Testis (tissue), 2 donors: ENCODE measurements at regions not wholly inside any gene's neighbourhood (a gene's known extent, or its start where the extent isn't known, plus 50 kb on each side); places are given as distances from the start of the nearest gene placed in this dataset.
"Not testable (repeated sequence)": the region's sequence is repeated elsewhere in the genome, so short reads cannot be mapped to it uniquely, and the experiment has no call there.

Source experiments
- DNase-seq: peaks from one replicate; pipeline ENCODE4 v3.0.0-alpha.2; 2019
- H3K27ac ChIP-seq, 2 donors: fragments of 200-600 bp; sonication (generic); one replicate each; pipeline ENCODE4 v1.5.1; 2019
- H3K27me3 ChIP-seq: fragments of 200-600 bp; sonication (generic); one replicate; pipeline ENCODE4 v1.5.1; 2019
- H3K36me3 ChIP-seq: fragments of 200-600 bp; sonication (generic); one replicate; pipeline ENCODE4 v1.5.1; 2017; ENCODE audit warnings: low read depth; ENCODE audit errors: missing control alignments
- H3K4me1 ChIP-seq: fragments of 200-600 bp; sonication (generic); one replicate; pipeline ENCODE4 v1.5.1; 2019
- H3K4me3 ChIP-seq, 2 donors: fragments of 200-600 bp; sonication (generic); one replicate each; pipeline ENCODE4 v1.5.1; 2017 to 2019
- H3K9me3 ChIP-seq: fragments of 200-600 bp; sonication (generic); one replicate; pipeline ENCODE4 v1.5.1; 2017
- CTCF ChIP-seq, 3 experiments: fragments of 450-650 bp in 2 of 3; fragments of 200-600 bp in 1 of 3; sonication (generic) in 1 of 3; IDR thresholded peaks; one replicate each; pipeline ENCODE4 v1.5.1; 2016 to 2019; ENCODE audit warnings: antibody characterized with exemption in 3 of 3, mild to moderate bottlenecking in 2 of 3, moderate library complexity in 1 of 3
- POLR2A ChIP-seq: fragments of 450-650 bp; IDR thresholded peaks from one replicate; pipeline ENCODE4 v1.6.1; 2017; ENCODE audit warnings: antibody characterized with exemption, mild to moderate bottlenecking, moderate library complexity
- WGBS, 2 donors: methylation state at CpG; one replicate each; pipeline ENCODE4 v1.1.5; 2018; 5-methylcytosine and 5-hydroxymethylcytosine counted together
- intact Hi-C: fragments of 100-400 bp; cut with DNase I; formaldehyde crosslinking; loops from one replicate; pipeline ENCODE4 v1.15.1; 2023; ENCODE audit warnings: low total_unique reads

- H3K36me3 ChIP-seq, H3K9me3 ChIP-seq, H3K27ac ChIP-seq, DNase-seq, intact Hi-C loops, H3K27me3 ChIP-seq, H3K4me1 ChIP-seq: not testable (repeated sequence)
- 82 to 83% methylated on average over 6 of the region's 6 CpGs for WGBS, 2 donors
- peak overlapping the region in 1 of 2 donors; percentile 1 for H3K4me3 ChIP-seq
Measured at GRCh38 chr1:245102149-245102548, 52.6 kb upstream of the KIF26B start.

- no peaks in the 10 kb centered on the region for H3K36me3 ChIP-seq
- 54 to 80% methylated on average over 4 to 8 of the region's 8 CpGs for WGBS, 2 donors
- intact Hi-C loops: no loop called here
- H3K4me1 ChIP-seq: no peaks in the 10 kb centered on the region
- H3K27me3 ChIP-seq: no peaks in the 10 kb centered on the region
- no peak for TF ChIP-seq POLR2A
- no peak for TF ChIP-seq CTCF (IDR thresholded peaks at IDR 0.05)
- H3K4me3 ChIP-seq: no peak overlapping the region
- no peaks in the 10 kb centered on the region for H3K9me3 ChIP-seq
- DNase-seq: no peak
- no peak overlapping the region for H3K27ac ChIP-seq
Measured at GRCh38 chr1:245099401-245099800, 55.4 kb upstream of the KIF26B start.

GRCh38 chr1:245098924-245099323 is 55.9 kb upstream of the KIF26B start:
- intact Hi-C loops: no loop called here

GRCh38 chr1:245096311-245097066 is 58.3 kb upstream of the KIF26B start:
- Histone ChIP-seq H3K9me3 (no peaks in the 10 kb centered on the region), H3K4me3 (no peak overlapping the region), H3K36me3 (no peaks in the 10 kb centered on the region), H3K27ac (no peak overlapping the region), H3K4me1 (no peaks in the 10 kb centered on the region), H3K27me3 (no peaks in the 10 kb centered on the region)
- intact Hi-C loops: no loop called here
- WGBS, 2 donors: 82 to 86% methylated on average over 5 of the region's 5 CpGs
- TF ChIP-seq POLR2A (no peak), CTCF (IDR thresholded peaks at IDR 0.05) (no peak)
- no peak for DNase-seq

More at GRCh38 chr1:245098924-245099323, 55.9 kb upstream of the KIF26B start:
- Histone ChIP-seq H3K27me3 (no peaks in the 10 kb centered on the region), H3K36me3 (no peaks in the 10 kb centered on the region), H3K4me1 (no peaks in the 10 kb centered on the region), H3K27ac (no peak overlapping the region), H3K9me3 (no peaks in the 10 kb centered on the region), H3K4me3 (no peak overlapping the region)
- TF ChIP-seq POLR2A (no peak), CTCF (IDR thresholded peaks at IDR 0.05) (no peak)
- DNase-seq: no peak
- 91 to 96% methylated on average over 6 of the region's 6 CpGs for WGBS, 2 donors

DNA sequence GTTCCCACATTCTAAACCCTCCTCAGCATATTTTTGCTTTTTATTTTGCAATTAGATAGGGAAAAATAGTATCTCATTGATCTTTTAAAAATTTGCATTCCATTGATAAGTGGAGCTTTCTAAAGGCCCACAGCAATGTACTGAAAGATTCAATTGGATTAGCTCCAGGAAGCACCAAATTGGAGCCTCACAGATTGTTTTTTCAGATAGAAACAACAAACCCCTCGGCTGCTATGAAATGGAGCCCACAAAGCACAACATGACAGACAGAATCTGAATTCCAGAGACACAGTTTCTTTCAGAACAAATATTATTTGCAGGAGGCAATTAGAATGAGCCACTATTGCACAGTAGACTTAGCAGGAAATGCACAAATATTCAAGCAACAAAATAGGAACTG is 58.9 kb upstream of the KIF26B start:
- no peak overlapping the region for H3K27ac ChIP-seq

More for the DNA sequence above, 58.9 kb upstream of the KIF26B start:
- H3K27me3 ChIP-seq: no peaks in the 10 kb centered on the region
- no peaks in the 10 kb centered on the region for H3K9me3 ChIP-seq
- H3K4me3 ChIP-seq: no peak overlapping the region
- no peak for TF ChIP-seq CTCF (IDR thresholded peaks at IDR 0.05)
- TF ChIP-seq POLR2A: no peak
- no peak for DNase-seq
- no peaks in the 10 kb centered on the region for H3K4me1 ChIP-seq
- intact Hi-C loops: no loop called here
- H3K36me3 ChIP-seq: no peaks in the 10 kb centered on the region
- 52 to 67% methylated on average over 1 of the region's 1 CpG for WGBS, 2 donors
